HepG2 (cell line): ENCODE measurements at regions not wholly inside any gene's neighbourhood (a gene's known extent, or its start where the extent isn't known, plus 50 kb on each side); places are given as distances from the start of the nearest gene placed in this dataset.

ENCODE experiments used
- ATAC-seq: fragments of 200-7000 bp; cut with Tn5 transposase; 3 replicates; pipeline ENCODE4 v1.9.1; 2020; ENCODE audit warnings: mild to moderate bottlenecking, moderate library complexity
- BruUV-seq: library from RNA; stranded (reverse); fragments of 400-500 nt; replicated peaks from 2 replicates; lab custom pipeline; 2021; lab: Mats Ljungman, UMichigan
- CTCF ChIA-PET: fragments of 300-600 bp; formaldehyde crosslinking; extraction: SDS; loops from one replicate; lab custom pipeline; 2021; ENCODE audit warnings: low total read pairs, inconsistent platforms, low intra/inter-chr PET ratio; lab: Yijun Ruan, JAX
- POLR2A ChIA-PET: fragments of 350-600 bp; sonication (Branson Sonifier 250); formaldehyde crosslinking; loops from one replicate; lab custom pipeline; 2020; ENCODE audit warnings: antibody characterized with exemption, inconsistent platforms; lab: Yijun Ruan, JAX
- DNase-seq: peaks from one replicate; pipeline ENCODE4 v3.0.0-alpha.2; 2015; ENCODE audit warnings: low spot score
- FAIRE-seq: peaks from 3 replicates; lab custom pipeline; 2011; peaks lifted over from hg19 to GRCh38; lab: Jason Lieb, UNC
- H2AFZ ChIP-seq: one replicate; pipeline ENCODE4 v1.6.1; 2011; ENCODE audit warnings: low read length, inconsistent platforms
- H3K27ac ChIP-seq: fragments of 300-600 bp; 3 replicates; pipeline ENCODE4 v1.8.0; 2011; ENCODE audit warnings: mixed run types, mild to moderate bottlenecking, mixed read lengths, low read length, inconsistent platforms; ENCODE audit not compliant: insufficient read depth; ENCODE audit errors: extremely low read length
- H3K27me3 ChIP-seq, 2 experiments: fragments of 200-600 bp in 1 of 2; 2 replicates in 1 of 2; 3 replicates in 1 of 2; pipeline versions ENCODE4 v1.6.0 to v1.8.0; 2011; ENCODE audit warnings: low read length in 2 of 2, mild to moderate bottlenecking in 2 of 2, moderate library complexity in 2 of 2, inconsistent platforms in 1 of 2; ENCODE audit not compliant: insufficient read depth in 2 of 2, control insufficient read depth in 1 of 2
- H3K36me3 ChIP-seq, 2 experiments: fragments of 200-600 bp in 1 of 2; replicated peaks in 1 of 2; 2 replicates in 1 of 2; 3 replicates in 1 of 2; pipeline versions ENCODE4 v1.5.1 to v1.8.0; 2011; ENCODE audit warnings: low read length in 2 of 2, inconsistent platforms in 1 of 2; ENCODE audit not compliant: insufficient read depth in 2 of 2, control insufficient read depth in 1 of 2
- H3K4me1 ChIP-seq: 2 replicates; pipeline ENCODE4 v1.5.1; 2012; ENCODE audit warnings: low read length, inconsistent platforms; ENCODE audit not compliant: insufficient read depth
- H3K4me2 ChIP-seq: 2 replicates; pipeline ENCODE4 v1.6.0; 2011; ENCODE audit warnings: low read depth, low read length, inconsistent platforms
- H3K4me3 ChIP-seq, 3 experiments: fragments of 200-600 bp in 1 of 3; sonication (generic), shearing (Covaris generic) in 1 of 3; replicated peaks in 1 of 3; 2 replicates each; pipeline ENCODE4 v1.5.1; 2011 to 2016; ENCODE audit warnings: low read length in 3 of 3, inconsistent platforms in 2 of 3, low read depth in 2 of 3, mild to moderate bottlenecking in 2 of 3, control low read depth in 1 of 3, mixed read lengths in 1 of 3; ENCODE audit not compliant: insufficient read depth in 1 of 3
- H3K79me2 ChIP-seq: one replicate; pipeline ENCODE4 v1.6.1; 2011; ENCODE audit warnings: low read length, inconsistent platforms; ENCODE audit not compliant: insufficient read depth
- H3K9ac ChIP-seq: 2 replicates; pipeline ENCODE4 v1.6.0; 2011; ENCODE audit warnings: mild to moderate bottlenecking, low read depth, low read length, inconsistent platforms; ENCODE audit not compliant: insufficient read depth
- H3K9me3 ChIP-seq: 2 replicates; pipeline ENCODE4 v1.5.1; 2012; ENCODE audit warnings: mild to moderate bottlenecking, low read length
- H4K20me1 ChIP-seq: 2 replicates; pipeline ENCODE4 v1.6.0; 2011; ENCODE audit warnings: inconsistent platforms, mild to moderate bottlenecking, low read length, moderate library complexity; ENCODE audit not compliant: insufficient read depth
- AKNA ChIP-seq: sonication (generic); formaldehyde crosslinking; IDR thresholded peaks from 2 replicates; pipeline ENCODE4 v1.4.0; 2020; ENCODE audit warnings: missing genetic modification reagents, borderline replicate concordance
- JDP2 ChIP-seq: sonication (generic); formaldehyde crosslinking; IDR thresholded peaks from 2 replicates; pipeline ENCODE4 v1.8.1; 2022; ENCODE audit warnings: missing genetic modification reagents, borderline replicate concordance
- MATR3 ChIP-seq: sonication (generic); formaldehyde crosslinking; IDR thresholded peaks from 2 replicates; pipeline ENCODE4 v1.4.0; 2020; ENCODE audit warnings: missing genetic modification reagents
- MED13 ChIP-seq: sonication (generic); formaldehyde crosslinking; IDR thresholded peaks from 2 replicates; pipeline ENCODE4 v1.5.0; 2020; ENCODE audit warnings: missing genetic modification reagents
- MYC ChIP-seq: sonication (generic); formaldehyde crosslinking; IDR thresholded peaks from 2 replicates; pipeline ENCODE4 v1.9.0; 2021; ENCODE audit warnings: missing genetic modification reagents, borderline replicate concordance
- NFYC ChIP-seq: IDR thresholded peaks from 2 replicates; pipeline ENCODE4 v1.6.1; 2016; ENCODE audit warnings: missing genetic modification reagents, missing compliant biosample characterization
- POLR2G ChIP-seq: fragments of 200-400 bp; formaldehyde crosslinking; IDR thresholded peaks from 2 replicates; pipeline ENCODE4 v1.6.1; 2018; ENCODE audit warnings: mild to moderate bottlenecking, low read depth, low read length, moderate library complexity
- SOX5 ChIP-seq: IDR thresholded peaks from 2 replicates; pipeline ENCODE4 v1.6.1; 2016; ENCODE audit warnings: borderline replicate concordance
- ZNF350 ChIP-seq: sonication (generic); formaldehyde crosslinking; IDR thresholded peaks from 2 replicates; pipeline ENCODE4 v1.4.0; 2020; ENCODE audit warnings: mild to moderate bottlenecking, low read depth, missing genetic modification reagents, borderline replicate concordance
- ZNF597 ChIP-seq: sonication (generic); formaldehyde crosslinking; IDR thresholded peaks from 2 replicates; pipeline ENCODE4 v1.5.0; 2020; ENCODE audit warnings: missing genetic modification reagents
- WGBS: methylation state at CpG from one replicate; pipeline ENCODE4 v1.1.6; 2017; ENCODE audit warnings: low lambda C conversion rate; 5-methylcytosine and 5-hydroxymethylcytosine counted together
- in situ Hi-C: cut with HindIII; loops from 2 replicates; pipeline ENCODE4 v1.10.0; 2017; ENCODE audit warnings: low pct_unique_long_range_greater_than_20kb; ENCODE audit not compliant: extremely low pct_ligation_motif_present
- intact Hi-C: fragments of 100-400 bp; cut with micrococcal nuclease; formaldehyde crosslinking; loops from one replicate; pipeline ENCODE4 v1.10.0; 2022; ENCODE audit not compliant: unreplicated experiment

GRCh38 chr10:93215312-93215711, 141.6 kb downstream of the CYP26A1 start:
- TF ChIP-seq POLR2G (no peak), ZNF597 (CRISPR knock-in tag) (no peak), AKNA (CRISPR knock-in tag) (no peak), MYC (CRISPR knock-in tag) (no peak), NFYC (no peak), MATR3 (CRISPR knock-in tag) (no peak), JDP2 (CRISPR knock-in tag) (no peak), SOX5 (CRISPR knock-in tag) (no peak), ZNF350 (no peak), MED13 (no peak)
- Histone ChIP-seq H4K20me1 (no peaks in the 10 kb centered on the region), H3K36me3 (no peaks in the 10 kb centered on the region), H3K27me3 (no peaks in the 10 kb centered on the region; a peak in 1 of 5 replicates), H2AFZ (no peak overlapping the region), H3K9ac (no peak overlapping the region), H3K79me2 (no peaks in the 10 kb centered on the region), H3K4me2 (no peak overlapping the region), H3K9me3 (no peaks in the 10 kb centered on the region), H3K4me1 (peaks cover 15% of the 10 kb centered on the region), H3K27ac (no peak overlapping the region), H3K4me3 (no peak overlapping the region)
- no peak for FAIRE-seq
- in situ Hi-C loops = no loop called here
- no peak for ATAC-seq
- DNase-seq = no peak
- CTCF ChIA-PET = no interaction called here
- BruUV-seq = no TSS peak
- no CpG with 5 or more reads among the region's 3 CpGs for WGBS
- intact Hi-C loops = no loop called here
- POLR2A ChIA-PET = no interaction called here
